LoVo (cell line): ENCODE measurements at regions not wholly inside any gene's neighbourhood (a gene's known extent, or its start where the extent isn't known, plus 50 kb on each side); places are given as distances from the start of the nearest gene placed in this dataset.

Experiments
- DNase-seq: peaks from one replicate; pipeline ENCODE4 v3.0.0-alpha.2; 2016; ENCODE audit warnings: low spot score

- peak; percentile 71 for DNase-seq
Measured at GRCh38 chr10:69684020-69684980, 54.3 kb downstream of the FAM241B start.

DNA sequence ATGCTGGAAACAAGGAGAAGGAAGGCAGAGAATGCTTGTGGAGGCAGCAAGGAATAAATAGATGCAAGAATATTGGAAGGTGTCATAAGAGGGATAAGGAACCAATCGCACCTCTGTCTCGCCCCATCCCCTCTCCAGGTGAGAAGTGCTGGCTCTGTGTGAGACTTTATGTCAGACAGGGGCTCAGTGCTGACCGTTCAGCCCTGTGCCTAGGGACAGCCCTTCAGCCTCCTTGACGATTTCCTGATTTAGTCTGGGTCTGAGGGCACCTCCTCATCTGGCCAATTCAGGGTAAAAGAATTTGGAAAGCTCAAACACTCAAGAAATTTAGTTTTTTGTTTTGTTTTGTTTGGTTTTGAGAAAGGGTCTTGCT, 54.9 kb downstream of the FAM241B start:
- DNase-seq = no peak

GRCh38 chr10:69685426-69685801, 55.4 kb downstream of the FAM241B start:
- no peak for DNase-seq

DNA sequence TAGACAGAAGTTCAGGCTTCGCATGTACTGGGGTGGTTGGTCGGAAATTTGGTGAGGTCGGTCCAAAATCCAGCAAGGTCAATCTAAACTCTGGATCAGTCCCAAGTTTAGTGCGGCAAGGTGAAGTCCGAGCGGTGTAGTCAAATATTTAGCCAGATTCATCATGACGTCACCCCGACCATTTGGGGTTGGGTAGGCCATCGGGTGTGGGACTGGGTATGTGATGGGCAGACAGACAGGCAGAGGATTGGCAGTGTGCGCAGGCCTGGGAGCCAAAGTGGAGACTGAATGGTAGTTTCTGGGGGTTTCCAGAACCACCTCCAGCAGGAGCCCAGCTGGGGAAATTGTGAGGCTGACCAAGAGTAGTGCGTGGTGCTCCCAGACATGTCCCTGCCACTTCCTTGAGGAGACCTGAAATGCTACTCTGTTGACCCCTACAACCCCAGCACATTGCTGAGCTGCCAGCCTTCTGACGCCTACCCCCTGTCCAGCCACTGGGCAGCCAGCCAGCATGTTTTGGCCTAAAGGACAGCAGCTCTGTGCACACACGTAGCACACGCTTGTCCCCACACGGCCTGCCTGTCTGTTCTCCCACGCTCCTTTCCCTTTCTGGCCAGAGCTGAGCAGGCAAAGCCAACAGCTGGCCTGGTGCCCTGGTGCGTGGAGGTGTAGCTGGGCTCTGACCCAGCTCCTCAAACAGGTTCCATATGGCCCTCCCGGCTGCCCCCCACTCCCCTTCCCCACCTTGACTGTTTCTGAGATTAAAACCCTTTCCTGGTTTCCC, 55.9 kb downstream of the FAM241B start:
- no peak for DNase-seq

GRCh38 chr10:69686866-69687265, 56.8 kb downstream of the FAM241B start:
- DNase-seq = no peak

DNA sequence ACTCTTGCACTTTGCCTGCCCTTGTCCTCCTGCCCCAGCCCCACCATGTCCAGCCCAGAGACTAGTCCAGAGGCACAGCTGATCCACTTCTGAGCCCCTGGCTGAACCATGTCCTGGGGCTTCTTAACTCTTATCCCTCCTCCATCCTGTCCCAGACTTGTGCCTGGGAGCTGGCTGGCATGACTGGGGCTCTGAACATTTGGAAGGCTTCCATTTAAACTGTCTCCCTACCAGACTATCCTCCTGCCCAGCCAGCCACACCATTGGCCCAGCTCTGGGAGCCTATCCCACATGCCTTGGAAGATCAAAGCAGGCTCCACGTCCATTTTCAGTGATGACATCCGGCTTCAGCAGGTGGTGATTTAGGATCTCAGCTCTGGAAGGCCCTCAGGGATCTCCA, 57.4 kb downstream of the FAM241B start:
- DNase-seq = no peak

GRCh38 chr10:69692267-69692666, 62.2 kb downstream of the FAM241B start:
- DNase-seq = no peak

- no peak for DNase-seq
Measured at GRCh38 chr10:69692891-69693290, 62.8 kb downstream of the FAM241B start.

GRCh38 chr10:69693886-69694285, 63.8 kb downstream of the FAM241B start:
- no peak for DNase-seq

DNA sequence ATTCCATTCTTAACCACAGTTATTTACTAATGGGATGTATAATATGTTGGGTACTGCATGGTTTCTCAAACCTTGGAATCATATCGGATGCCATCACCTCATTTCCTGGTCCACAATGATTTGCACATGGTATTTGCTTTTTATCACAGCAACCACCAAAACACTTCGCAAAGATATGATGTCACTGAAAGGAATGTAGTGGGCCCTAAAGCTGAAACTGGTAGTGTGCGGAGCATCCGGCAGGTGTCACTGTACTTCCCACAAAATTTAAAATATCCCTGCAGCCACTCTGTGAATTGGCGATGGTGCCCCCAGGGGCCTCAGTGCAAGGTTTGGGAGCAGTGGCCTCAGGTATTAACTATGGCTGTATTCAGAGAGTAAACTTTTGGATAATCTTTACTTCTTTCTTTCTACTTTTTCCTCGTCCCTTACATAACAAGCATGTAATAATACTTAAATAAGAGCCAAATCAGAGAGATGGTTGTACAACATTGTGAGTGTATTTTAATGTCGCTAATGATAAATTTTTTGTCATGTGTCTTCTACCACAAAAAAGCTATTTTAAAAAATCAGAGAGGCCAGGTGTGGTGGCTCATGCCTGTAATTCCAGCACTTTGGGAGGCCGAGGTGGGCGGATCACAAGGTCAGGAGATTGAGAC, 66.2 kb downstream of the FAM241B start:
- peak; percentile 66 for DNase-seq

GRCh38 chr10:69697006-69697405, 67.0 kb downstream of the FAM241B start:
- DNase-seq = no peak

DNA sequence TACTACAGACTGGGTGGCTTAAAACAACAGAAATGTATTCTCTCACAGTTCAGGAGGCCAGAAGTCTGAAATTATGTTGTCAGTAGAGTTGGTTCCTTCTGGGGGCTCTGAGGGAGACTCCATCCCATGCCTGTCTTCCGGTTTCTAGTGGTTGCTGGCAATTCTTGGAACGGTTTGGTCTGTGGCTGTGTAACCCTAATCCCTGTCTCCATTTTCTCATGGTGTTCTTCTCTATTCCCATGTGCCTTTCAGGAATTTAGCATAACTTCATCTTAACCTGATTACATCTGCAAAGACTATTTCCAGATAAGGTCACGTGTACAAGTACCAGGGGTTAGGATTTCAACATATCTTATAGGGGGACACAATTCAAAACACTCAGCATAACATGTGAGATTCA, 73.2 kb downstream of the FAM241B start:
- no peak for DNase-seq

- DNase-seq = peak; percentile 30
Measured at GRCh38 chr10:69703766-69704630, 74.0 kb downstream of the FAM241B start.

GRCh38 chr10:69709366-69709941, 79.4 kb downstream of the FAM241B start:
- no peak for DNase-seq

GRCh38 chr10:69710008-69710888, 80.2 kb downstream of the FAM241B start:
- DNase-seq = no peak

DNA sequence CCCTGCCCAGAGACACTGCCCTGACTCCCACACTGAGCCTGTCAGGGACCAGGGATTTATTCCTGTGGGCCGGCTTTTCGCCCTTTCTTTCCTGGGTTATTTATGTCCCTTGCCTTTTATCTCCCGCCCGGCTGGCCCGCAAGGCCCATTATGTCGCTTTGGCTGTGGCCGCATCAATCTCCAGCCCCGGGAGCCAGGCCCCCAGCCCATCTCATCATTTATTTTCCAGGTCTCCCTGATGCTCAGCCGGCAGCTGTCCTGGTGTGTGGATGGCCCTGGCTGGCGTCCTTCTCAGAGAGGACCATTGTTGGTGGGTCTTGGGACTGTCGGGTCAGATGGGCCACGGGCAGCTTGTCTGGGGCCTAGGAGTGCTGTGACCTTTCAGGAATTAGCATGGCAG, 82.3 kb downstream of the FAM241B start:
- no peak for DNase-seq

GRCh38 chr10:69714572-69714971, 84.5 kb downstream of the FAM241B start:
- no peak for DNase-seq

DNA sequence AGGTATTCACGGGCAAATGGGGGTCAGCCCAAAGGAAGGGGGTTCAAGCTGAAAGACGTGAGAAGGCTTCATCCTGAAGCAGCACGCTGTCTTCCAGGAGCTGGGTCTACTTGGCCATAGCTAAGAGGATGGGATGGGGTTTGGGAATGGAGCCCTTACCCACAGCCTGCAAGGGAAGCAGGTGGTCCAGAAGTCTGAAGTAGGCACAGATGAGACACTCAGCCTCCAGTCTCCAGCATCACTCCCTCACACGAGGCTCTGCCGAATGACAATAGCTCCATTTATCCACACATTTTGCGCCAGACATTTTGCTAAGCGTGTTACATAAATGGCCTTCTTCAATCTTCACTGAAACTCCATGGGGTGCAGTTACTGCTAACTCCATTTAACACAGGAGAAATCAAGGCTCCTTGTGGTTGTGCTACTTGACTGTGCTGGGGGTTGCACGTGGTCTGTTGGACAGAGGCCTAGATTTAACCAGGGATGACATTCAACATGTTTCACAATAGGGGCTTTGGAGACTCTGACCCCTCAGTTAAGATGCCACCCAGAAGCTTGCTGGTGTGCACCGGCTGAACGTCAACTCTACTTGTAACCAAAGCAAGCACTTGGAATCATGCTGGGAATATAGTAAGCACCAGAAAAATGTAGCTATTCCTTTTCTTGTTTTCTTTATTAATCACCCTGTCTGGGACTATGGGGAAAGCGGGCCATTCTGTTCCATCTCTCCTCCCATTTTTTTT, 85.3 kb downstream of the FAM241B start:
- DNase-seq = no peak

GRCh38 chr10:69715899-69716606, 85.7 kb upstream of the COL13A1 start:
- no peak for DNase-seq
